Vagina (tissue), 2 donors: ENCODE measurements at regions not wholly inside any gene's neighbourhood (a gene's known extent, or its start where the extent isn't known, plus 50 kb on each side); places are given as distances from the start of the nearest gene placed in this dataset.

ENCODE experiments used
- POLR2A ChIP-seq, 2 donors: fragments of 450-650 bp; IDR thresholded peaks; one replicate each; pipeline ENCODE4 v1.6.1; 2017; ENCODE audit warnings: antibody characterized with exemption in 2 of 2, mild to moderate bottlenecking in 2 of 2, moderate library complexity in 2 of 2
- POLR2AphosphoS5 ChIP-seq, 2 donors: sonication (generic); formaldehyde crosslinking; IDR thresholded peaks; one replicate each; pipeline ENCODE4 v1.9.0; 2017; ENCODE audit warnings: antibody characterized with exemption in 2 of 2, mild to moderate bottlenecking in 2 of 2, low read depth in 1 of 2; ENCODE audit not compliant: insufficient read depth in 1 of 2
- TF ChIP-seq, protein P1 (sequence below), 3 experiments: fragments of 450-650 bp in 2 of 3; fragments of 200-600 bp in 1 of 3; sonication (generic) in 1 of 3; IDR thresholded peaks; one replicate each; pipeline ENCODE4 v1.5.1; 2017 to 2019; ENCODE audit warnings: antibody characterized with exemption in 3 of 3, mild to moderate bottlenecking in 2 of 3, moderate library complexity in 2 of 3

GRCh38 chr7:138214926-138215325 is 138.7 kb downstream of the AKR1D1 start:
- TF ChIP-seq, protein P1, sequence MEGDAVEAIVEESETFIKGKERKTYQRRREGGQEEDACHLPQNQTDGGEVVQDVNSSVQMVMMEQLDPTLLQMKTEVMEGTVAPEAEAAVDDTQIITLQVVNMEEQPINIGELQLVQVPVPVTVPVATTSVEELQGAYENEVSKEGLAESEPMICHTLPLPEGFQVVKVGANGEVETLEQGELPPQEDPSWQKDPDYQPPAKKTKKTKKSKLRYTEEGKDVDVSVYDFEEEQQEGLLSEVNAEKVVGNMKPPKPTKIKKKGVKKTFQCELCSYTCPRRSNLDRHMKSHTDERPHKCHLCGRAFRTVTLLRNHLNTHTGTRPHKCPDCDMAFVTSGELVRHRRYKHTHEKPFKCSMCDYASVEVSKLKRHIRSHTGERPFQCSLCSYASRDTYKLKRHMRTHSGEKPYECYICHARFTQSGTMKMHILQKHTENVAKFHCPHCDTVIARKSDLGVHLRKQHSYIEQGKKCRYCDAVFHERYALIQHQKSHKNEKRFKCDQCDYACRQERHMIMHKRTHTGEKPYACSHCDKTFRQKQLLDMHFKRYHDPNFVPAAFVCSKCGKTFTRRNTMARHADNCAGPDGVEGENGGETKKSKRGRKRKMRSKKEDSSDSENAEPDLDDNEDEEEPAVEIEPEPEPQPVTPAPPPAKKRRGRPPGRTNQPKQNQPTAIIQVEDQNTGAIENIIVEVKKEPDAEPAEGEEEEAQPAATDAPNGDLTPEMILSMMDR (IDR thresholded peaks at IDR 0.05): no peak
- TF ChIP-seq POLR2AphosphoS5 (IDR thresholded peaks at IDR 0.05; ENCODE audit: insufficient read depth in 1 of 2, low read depth in 1 of 2) (no peak), POLR2A (IDR thresholded peaks at IDR 0.05) (no peak)
